WERI-Rb-1 (cell line): ENCODE measurements at regions not wholly inside any gene's neighbourhood (a gene's known extent, or its start where the extent isn't known, plus 50 kb on each side); places are given as distances from the start of the nearest gene placed in this dataset.

Source experiments
- DNase-seq: peaks from one replicate; pipeline ENCODE4 v3.0.0-alpha.2; 2020
- H3K27ac ChIP-seq: fragments of 250-450 bp; sonication (Bioruptor Pico); 2 replicates; pipeline ENCODE4 v1.5.1; 2020; ENCODE audit warnings: mild to moderate bottlenecking, moderate library complexity
- H3K27me3 ChIP-seq: fragments of 250-450 bp; sonication (Bioruptor Pico); 2 replicates; pipeline ENCODE4 v1.5.1; 2021; ENCODE audit warnings: mild to moderate bottlenecking, low read depth, moderate library complexity; ENCODE audit not compliant: insufficient read depth, severe bottlenecking
- H3K36me3 ChIP-seq: fragments of 250-450 bp; sonication (Bioruptor Pico); 2 replicates; pipeline ENCODE4 v1.5.1; 2020; ENCODE audit warnings: mild to moderate bottlenecking, moderate library complexity
- H3K4me3 ChIP-seq: 2 replicates; pipeline ENCODE4 v1.5.1; 2011; ENCODE audit warnings: low read depth, mild to moderate bottlenecking, control low read depth, low read length
- H3K9me3 ChIP-seq: fragments of 250-450 bp; sonication (Bioruptor Pico); 2 replicates; pipeline ENCODE4 v1.5.1; 2021; ENCODE audit warnings: mild to moderate bottlenecking, moderate library complexity; ENCODE audit not compliant: severe bottlenecking
- CTCF ChIP-seq: IDR thresholded peaks from 2 replicates; pipeline ENCODE4 v1.5.1; 2011; ENCODE audit warnings: low read depth, mild to moderate bottlenecking, control low read depth, inconsistent platforms, low read length

DNA sequence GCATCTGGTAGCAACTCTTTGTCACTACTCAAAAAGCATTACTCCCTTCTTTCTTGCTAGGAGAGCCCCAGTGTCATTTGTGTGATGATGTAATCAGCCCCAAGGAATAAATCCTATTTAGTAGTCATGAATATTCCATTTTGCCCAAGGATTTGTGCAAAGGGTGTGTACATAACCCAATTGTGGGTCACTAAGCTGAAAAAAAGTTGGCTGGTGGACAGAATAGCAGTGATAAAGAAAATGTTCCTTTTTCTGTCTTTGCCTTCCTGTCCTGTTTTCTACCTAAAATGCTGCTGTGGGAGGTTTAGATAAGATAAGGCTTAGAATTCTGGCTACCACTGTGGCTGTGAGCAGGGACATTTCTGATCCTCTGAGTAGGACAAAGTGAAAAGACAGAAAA is 223.1 kb upstream of the ITGA1 start:
- H3K9me3 ChIP-seq = no peaks in the 10 kb centered on the region
- no peak overlapping the region for H3K4me3 ChIP-seq
- H3K27me3 ChIP-seq = no peaks in the 10 kb centered on the region
- H3K36me3 ChIP-seq = no peaks in the 10 kb centered on the region
- DNase-seq = no peak
- H3K27ac ChIP-seq = no peak overlapping the region
- no peak for TF ChIP-seq CTCF

DNA sequence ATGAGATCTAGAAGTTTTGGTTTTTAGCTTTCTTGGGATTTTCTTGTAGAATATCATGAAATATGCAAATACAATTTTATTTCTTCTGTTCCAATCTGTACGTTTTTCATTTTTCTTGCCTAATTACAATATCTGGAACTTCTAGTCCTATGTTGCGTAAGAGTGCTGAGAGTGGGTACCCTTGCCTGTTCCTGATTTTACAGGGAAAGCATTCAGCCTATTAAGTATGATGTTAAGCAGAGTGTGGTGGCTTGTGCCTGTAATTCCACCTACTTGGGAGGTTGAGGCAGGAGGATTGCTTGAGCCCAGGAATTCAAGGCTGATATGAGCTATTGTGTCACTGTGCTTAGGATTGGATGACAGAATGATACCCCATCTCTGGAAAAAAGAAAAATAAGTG is 210.2 kb upstream of the ITGA1 start:
- H3K9me3 ChIP-seq = no peaks in the 10 kb centered on the region
- H3K36me3 ChIP-seq = no peaks in the 10 kb centered on the region
- H3K27ac ChIP-seq = no peak overlapping the region
- no peak for TF ChIP-seq CTCF
- no peak overlapping the region for H3K4me3 ChIP-seq
- H3K27me3 ChIP-seq = no peaks in the 10 kb centered on the region
- no peak for DNase-seq

DNA sequence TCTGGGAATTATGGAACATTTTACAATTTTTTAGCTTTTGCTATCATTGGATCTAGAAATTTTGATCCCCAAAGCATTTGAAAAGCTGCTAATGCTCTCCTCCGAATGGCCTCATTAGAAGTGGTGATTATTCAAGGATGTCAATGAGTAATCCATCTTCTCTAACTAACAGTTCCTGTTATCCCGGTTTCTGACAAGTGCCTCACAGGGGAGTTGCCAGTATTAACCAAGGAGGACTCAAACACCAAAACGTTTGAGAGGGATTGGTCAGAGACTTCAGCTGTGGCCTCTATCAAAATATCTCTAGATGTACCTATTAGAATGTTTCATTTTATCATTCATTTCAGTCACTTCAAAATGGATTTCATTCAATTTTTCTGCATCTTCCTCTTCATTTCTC is 208.3 kb upstream of the ITGA1 start:
- DNase-seq = no peak
- no peak for TF ChIP-seq CTCF

GRCh38 chr5:52580921-52581320 is 206.8 kb upstream of the ITGA1 start:
- no peak for DNase-seq

More for the DNA sequence above, 208.3 kb upstream of the ITGA1 start:
- Histone ChIP-seq H3K9me3 (no peaks in the 10 kb centered on the region), H3K27me3 (no peaks in the 10 kb centered on the region), H3K27ac (no peak overlapping the region), H3K36me3 (no peaks in the 10 kb centered on the region), H3K4me3 (no peak overlapping the region)

DNA sequence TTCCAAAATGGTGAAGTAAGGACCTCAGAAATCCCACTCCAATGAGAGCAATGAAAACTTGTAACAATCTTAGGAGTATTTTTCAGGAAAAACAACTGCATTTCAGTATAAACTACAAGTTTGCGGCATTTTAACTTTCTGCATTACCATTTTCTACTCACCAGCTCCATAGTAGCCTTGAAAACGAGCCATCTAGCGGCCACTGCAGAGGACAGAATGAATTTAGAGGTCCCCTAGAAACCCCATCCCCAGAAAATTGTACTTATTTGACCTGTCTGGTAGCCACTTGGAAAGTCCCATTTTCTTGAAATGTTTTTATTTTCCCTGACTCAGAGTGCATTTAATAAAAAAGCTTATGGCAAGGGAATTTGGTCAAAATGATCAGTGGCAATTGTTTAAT is 205.4 kb upstream of the ITGA1 start:
- H3K4me3 ChIP-seq = no peak overlapping the region
- no peaks in the 10 kb centered on the region for H3K36me3 ChIP-seq
- H3K27me3 ChIP-seq = no peaks in the 10 kb centered on the region
- DNase-seq = no peak
- peak; percentile 23; the same call in 1 of the 2 replicates for TF ChIP-seq CTCF
- no peaks in the 10 kb centered on the region for H3K9me3 ChIP-seq
- no peak overlapping the region for H3K27ac ChIP-seq

More at GRCh38 chr5:52580921-52581320, 206.8 kb upstream of the ITGA1 start:
- Histone ChIP-seq H3K4me3 (no peak overlapping the region), H3K27ac (no peak overlapping the region), H3K9me3 (no peaks in the 10 kb centered on the region), H3K27me3 (no peaks in the 10 kb centered on the region), H3K36me3 (no peaks in the 10 kb centered on the region)
- TF ChIP-seq CTCF = no peak

- no peak for TF ChIP-seq CTCF
- H3K9me3 ChIP-seq = no peaks in the 10 kb centered on the region
- no peaks in the 10 kb centered on the region for H3K27me3 ChIP-seq
- H3K27ac ChIP-seq = no peak overlapping the region
- no peak overlapping the region for H3K4me3 ChIP-seq
- no peaks in the 10 kb centered on the region for H3K36me3 ChIP-seq
- DNase-seq = no peak
Observed at GRCh38 chr5:52587131-52587530, 200.6 kb upstream of the ITGA1 start.
